D721Med (cell line): ENCODE measurements at regions not wholly inside any gene's neighbourhood (a gene's known extent, or its start where the extent isn't known, plus 50 kb on each side); places are given as distances from the start of the nearest gene placed in this dataset.

Source experiments
- DNase-seq: peaks from one replicate; pipeline ENCODE4 v3.0.0; 2011; ENCODE audit warnings: low spot score; ENCODE audit not compliant: insufficient read length
- FAIRE-seq: peaks from 2 replicates; lab custom pipeline; 2011; peaks lifted over from hg19 to GRCh38; lab: Jason Lieb, UNC
- CTCF ChIP-seq: IDR thresholded peaks from 2 replicates; pipeline ENCODE4 v1.5.1; 2012; ENCODE audit warnings: mild to moderate bottlenecking, control low read depth; ENCODE audit not compliant: insufficient read depth; ENCODE audit errors: missing control alignments

GRCh38 chr3:127389913-127390312, 102.1 kb upstream of the PRR20G start:
- DNase-seq (no peak), FAIRE-seq (no peak)
- no peak for TF ChIP-seq CTCF

GRCh38 chr3:127389420-127389819, 101.6 kb upstream of the PRR20G start:
- FAIRE-seq (no peak), DNase-seq (no peak)
- TF ChIP-seq CTCF, result no peak

- DNase-seq, result no peak
- FAIRE-seq, result no peak
- no peak for TF ChIP-seq CTCF
Observed at GRCh38 chr3:127388427-127388826, 100.6 kb upstream of the PRR20G start.

GRCh38 chr3:127387556-127388153, 99.8 kb upstream of the PRR20G start:
- FAIRE-seq (no peak), DNase-seq (no peak)
- TF ChIP-seq CTCF, result no peak

- TF ChIP-seq CTCF, result no peak
- DNase-seq, result no peak
- FAIRE-seq, result no peak
Observed at GRCh38 chr3:127387119-127387518, 99.3 kb upstream of the PRR20G start.

- no peak for TF ChIP-seq CTCF
- FAIRE-seq (no peak), DNase-seq (no peak)
Observed at GRCh38 chr3:127386490-127386889, 98.6 kb upstream of the PRR20G start.

- no peak for TF ChIP-seq CTCF
- FAIRE-seq, result no peak
- DNase-seq, result no peak
Observed at GRCh38 chr3:127385540-127385870, 97.7 kb upstream of the PRR20G start.
